AG09319 (cell line): ENCODE measurements at regions not wholly inside any gene's neighbourhood (a gene's known extent, or its start where the extent isn't known, plus 50 kb on each side); places are given as distances from the start of the nearest gene placed in this dataset.
"Not testable (repeated sequence)": the region's sequence is repeated elsewhere in the genome, so short reads cannot be mapped to it uniquely, and the experiment has no call there.

Experiments used
- DNase-seq: peaks from one replicate; pipeline ENCODE4 v3.0.0-alpha.2; 2010; ENCODE audit warnings: low read depth; ENCODE audit errors: extremely low read depth
- CTCF ChIP-seq: IDR thresholded peaks from 2 replicates; pipeline ENCODE4 v1.5.1; 2011; ENCODE audit warnings: low read depth, mild to moderate bottlenecking, inconsistent platforms, low read length, moderate library complexity

DNA sequence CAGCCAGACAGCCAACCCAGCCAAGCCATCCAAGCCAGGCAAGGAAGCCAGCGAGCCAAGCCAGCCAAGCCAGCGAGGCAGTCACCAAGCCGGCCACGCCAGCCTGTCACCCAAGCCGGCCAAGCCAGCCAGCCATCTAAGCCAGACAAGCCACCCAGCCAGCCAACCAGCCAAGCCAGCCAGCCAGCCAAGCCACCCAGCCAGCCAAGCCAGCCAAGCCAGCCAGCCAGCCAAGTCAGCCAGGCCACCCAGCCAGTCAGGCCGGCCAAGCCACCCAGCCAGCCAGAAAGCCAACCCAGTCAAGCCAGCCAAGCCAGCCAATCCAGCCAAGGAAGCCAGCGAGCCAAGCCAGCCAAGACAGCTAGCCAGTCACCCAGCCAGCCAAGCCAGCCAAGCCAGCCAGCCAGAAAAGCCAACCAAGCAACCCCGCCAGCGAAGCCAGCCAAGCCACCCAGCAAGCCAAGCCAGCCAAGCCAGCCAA, 201.2 kb downstream of the GOLGA6L6 start:
- TF ChIP-seq CTCF: no peak
- no peak for DNase-seq

DNA sequence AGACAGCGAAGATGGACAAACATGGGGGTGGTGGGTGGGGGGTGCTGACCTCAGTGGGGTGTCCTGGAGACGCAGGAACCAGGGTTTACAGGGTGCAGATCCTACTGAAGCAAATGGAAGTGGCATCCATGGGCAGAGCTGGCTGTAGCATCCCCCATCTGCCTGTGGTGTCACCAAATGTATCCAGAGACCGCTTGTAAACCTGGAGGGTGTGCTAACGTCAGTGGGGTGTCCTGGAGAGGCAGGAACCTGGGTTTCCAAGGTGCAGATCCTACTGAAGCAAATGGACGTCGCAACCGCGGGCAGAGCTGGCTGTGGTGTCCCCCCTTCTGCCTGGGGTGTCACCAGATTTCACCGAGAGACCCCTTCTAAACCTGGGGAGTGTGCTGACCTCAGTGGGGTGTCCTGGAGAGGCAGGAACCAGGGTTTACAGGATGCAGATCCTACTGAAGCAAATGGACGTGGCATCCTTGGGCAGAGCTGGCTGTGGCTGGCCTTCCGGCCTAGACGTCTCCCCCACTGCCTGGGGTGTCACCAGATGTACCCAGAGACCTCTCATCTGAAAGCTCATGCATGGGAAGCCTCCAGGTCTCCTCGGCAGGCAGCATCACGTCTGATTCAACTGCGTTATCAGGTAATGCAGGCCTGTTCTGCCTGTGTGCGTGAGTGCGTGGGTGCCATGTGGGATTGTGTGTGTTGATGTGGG, 202.4 kb downstream of the GOLGA6L6 start:
- DNase-seq: not testable (repeated sequence)

DNA sequence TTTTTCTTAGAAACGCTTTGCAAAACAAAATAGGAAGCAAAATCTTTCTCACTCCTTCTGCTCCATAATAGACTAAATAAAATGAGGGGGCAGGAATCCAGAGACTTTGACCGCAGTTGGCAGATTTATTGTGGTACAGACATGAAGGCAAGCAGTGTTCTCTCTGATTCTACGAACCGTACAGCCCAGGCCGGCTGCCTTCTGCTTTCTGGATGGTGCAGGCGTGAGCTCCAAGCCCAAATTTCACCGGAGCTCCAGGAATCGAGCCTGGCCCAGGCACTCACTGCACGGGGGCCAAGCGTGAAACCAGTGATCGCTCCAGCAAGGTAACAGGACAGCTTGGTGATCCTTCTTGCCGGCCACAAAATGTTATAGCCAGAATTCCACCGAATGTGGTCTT, 202.9 kb downstream of the GOLGA6L6 start:
- not testable (repeated sequence) for DNase-seq

DNA sequence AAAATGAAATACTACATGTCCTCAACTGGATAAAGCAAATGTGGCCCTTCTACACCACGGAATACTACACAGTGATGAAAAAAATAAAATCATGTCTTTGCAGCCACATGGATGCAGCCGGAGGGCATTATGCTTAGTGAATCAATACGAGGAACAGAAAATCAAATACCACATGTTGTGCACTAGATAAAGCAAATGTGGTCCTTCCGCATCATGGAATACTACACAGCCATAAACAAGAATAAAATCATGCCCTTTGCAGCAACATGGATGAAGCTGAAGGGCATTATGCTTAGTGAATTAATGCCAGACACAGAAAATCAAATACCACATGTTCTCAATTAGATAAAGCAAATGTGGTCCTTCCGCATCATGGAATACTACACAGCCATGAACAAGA, 204.4 kb downstream of the GOLGA6L6 start:
- DNase-seq: not testable (repeated sequence)

GRCh38 chr15:20334451-20334850, 207.1 kb downstream of the GOLGA6L6 start:
- not testable (repeated sequence) for DNase-seq

DNA sequence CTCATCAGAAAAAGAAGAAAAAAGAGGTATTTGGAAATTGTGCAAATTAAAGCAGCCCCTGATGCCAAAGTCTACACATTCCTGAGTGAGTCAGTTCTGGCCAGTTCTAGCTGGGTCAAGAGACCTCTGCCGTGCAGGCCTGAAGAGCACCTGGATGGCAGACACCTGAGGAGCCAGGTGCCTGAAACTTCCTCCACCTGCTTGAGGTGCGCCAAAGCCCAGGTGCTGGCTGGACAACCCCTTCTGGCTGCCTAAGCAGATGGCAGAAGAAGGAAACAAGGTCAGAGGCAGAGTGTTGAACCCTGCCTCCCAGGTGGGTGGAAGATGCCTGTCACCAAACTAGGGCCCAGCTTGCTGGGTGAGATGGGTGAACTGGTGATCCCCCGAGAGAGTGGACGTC, 215.8 kb downstream of the GOLGA6L6 start:
- DNase-seq: not testable (repeated sequence)

- DNase-seq: not testable (repeated sequence)
Measured at GRCh38 chr15:20317132-20317531, 224.5 kb downstream of the GOLGA6L6 start.

DNA sequence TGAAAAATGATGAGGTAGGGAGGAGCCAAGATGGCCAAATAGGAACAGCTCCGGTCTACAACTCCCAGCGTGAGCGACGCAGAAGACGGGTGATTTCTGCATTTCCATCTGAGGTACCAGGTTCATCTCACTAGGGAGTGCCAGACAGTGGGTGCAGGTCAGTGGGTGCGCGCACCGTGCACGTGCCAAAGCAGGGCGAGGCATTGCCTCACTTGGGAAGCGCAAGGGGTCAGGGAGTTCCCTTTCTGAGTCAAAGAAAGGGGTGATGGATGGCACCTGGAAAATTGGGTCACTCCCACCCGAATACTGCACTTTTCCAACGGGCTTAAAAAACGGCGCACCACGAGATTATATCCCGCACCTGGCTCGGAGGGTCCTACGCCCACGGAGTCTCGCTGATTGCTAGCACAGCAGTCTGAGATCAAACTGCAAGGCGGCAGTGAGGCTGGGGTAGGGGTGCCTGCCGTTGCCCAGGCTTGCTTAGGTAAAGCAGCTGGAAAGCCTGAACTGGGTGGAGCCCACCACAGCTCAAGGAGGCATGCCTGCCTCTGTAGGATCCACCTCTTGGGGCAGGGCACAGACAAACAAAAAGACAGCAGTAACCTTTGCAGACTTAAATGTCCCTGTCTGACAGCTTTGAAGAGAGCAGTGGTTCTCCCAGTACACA, 230.5 kb downstream of the GOLGA6L6 start:
- not testable (repeated sequence) for DNase-seq

- no peak for DNase-seq
- no peak for TF ChIP-seq CTCF
Measured at GRCh38 chr15:20310603-20311002, 231.0 kb downstream of the GOLGA6L6 start.

GRCh38 chr15:20309966-20310365, 231.6 kb downstream of the GOLGA6L6 start:
- not testable (repeated sequence) for DNase-seq

DNA sequence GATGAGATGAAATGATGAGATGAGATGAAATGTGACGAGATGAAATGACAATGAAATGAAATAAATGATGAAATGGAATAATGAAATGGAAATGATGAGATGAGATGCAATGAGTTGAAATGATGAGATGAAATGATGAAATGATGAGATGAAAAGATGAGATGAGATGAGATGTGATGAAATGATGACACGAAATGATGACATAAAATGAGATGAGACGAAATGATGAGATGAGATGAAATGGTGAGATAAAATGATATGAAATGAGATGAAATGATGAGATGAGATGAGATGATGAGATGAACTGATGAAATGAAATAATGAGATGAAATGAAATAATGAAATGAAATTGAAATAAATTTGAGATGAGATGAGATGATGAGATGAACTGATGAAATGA, 232.2 kb downstream of the GOLGA6L6 start:
- DNase-seq: not testable (repeated sequence)

DNA sequence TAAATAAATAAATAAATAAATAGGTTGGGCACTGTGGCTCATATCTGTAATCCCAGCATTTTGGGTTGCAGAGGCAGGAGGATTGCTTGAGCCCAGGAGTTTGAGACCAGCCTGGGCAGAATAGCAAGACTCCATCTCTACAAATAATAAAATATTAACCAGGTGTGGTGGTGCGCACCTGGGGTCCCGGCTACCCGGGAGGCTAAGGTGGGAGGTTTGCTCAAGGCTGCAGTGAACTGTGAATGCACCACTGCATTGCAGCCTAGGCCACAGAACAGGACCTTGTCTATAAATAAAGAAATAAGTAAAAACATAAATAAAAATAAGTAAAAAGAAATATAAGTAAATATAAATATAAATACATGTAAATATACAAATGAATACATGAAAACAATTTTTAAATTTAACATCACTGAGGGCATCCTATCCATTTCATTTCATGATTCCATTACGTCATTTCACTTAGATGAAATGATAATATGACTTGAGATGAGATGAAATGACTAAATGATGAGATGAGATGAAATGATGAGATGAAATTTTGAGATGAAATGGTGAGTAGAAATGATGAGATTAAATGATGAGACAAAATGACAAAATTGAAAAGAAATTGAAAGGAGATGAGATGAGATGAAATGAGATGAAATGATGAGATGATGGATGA, 233.4 kb downstream of the GOLGA6L6 start:
- DNase-seq: not testable (repeated sequence)

DNA sequence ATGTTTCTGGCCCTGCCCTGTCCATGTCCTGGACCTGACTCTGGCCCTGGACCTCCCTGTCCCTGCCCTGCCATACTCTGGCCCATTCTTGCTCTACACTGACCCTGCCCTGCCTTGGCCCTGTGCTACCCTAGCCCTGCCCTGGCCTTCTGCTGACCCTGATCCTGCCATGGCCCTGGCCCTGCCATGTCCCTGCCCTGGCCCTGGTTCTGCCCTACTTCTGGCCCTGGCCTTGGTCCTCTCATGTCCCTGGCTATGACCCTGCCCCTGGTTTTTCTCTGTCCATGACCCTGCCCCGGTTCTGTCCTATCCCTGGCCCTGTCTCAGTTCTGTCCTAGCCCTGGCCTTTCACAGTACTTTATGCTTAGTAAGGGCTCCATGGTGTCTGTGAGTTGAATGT, 234.5 kb downstream of the GOLGA6L6 start:
- DNase-seq: not testable (repeated sequence)

GRCh38 chr15:20306497-20307106, 235.0 kb downstream of the GOLGA6L6 start:
- not testable (repeated sequence) for DNase-seq

DNA sequence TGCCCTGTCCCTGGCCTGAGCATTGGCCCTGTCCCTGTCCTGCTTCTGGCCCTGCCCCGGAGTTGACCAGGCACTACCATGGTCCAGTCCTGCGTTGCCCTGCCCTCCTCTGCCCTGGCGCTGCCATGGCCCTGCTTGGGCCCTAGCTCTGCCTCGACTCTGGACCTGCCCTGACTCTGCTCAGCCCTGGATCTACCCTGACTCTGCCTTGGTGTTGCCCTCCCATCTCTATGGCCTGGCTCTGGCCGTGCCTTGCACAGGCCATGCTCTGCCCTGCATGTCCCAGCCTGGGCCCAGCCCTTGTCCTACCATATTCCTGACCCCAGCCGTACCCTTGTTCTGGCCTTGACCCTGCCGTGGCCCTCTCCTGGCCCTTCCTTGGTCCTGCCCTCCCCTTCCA, 235.7 kb downstream of the GOLGA6L6 start:
- not testable (repeated sequence) for DNase-seq

DNA sequence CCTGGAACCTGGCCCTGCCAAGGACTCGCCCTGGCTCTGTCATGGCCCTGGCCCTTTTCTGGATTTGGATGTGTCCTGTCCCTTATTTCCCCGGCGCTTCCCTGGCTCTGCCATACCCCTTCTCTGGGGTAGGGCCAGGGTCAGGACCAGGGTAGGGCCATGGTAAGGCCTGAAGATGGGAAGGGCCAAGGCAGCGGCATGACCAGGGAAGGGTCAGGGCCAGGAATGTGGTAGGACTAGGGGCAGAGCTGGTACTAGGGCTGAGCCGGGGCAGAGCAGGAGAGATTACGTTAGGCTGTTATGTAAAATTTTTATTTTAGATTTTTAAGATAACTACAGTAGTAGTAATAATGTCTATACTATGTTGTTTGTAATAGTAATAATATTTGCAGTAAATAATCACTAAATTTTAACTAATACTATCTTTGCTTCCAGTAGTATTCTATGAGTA, 236.6 kb downstream of the GOLGA6L6 start:
- DNase-seq: not testable (repeated sequence)

GRCh38 chr15:20304282-20305014, 237.2 kb downstream of the GOLGA6L6 start:
- not testable (repeated sequence) for DNase-seq
